H9 (cell line): ENCODE measurements at regions not wholly inside any gene's neighbourhood (a gene's known extent, or its start where the extent isn't known, plus 50 kb on each side); places are given as distances from the start of the nearest gene placed in this dataset.

Experiments used
- DNase-seq: peaks from one replicate; pipeline ENCODE4 v3.0.0-alpha.2; 2017
- H2AFZ ChIP-seq: one replicate; pipeline ENCODE4 v1.6.1; 2013; ENCODE audit warnings: mild to moderate bottlenecking, low read length, control low read depth, moderate library complexity
- H2AK5ac ChIP-seq: 2 replicates; pipeline ENCODE4 v1.6.1; 2013; ENCODE audit warnings: low read length, control low read depth, mixed read lengths; ENCODE audit not compliant: insufficient read length
- H2BK120ac ChIP-seq: one replicate; pipeline ENCODE4 v1.6.1; 2013; ENCODE audit warnings: low read depth, mild to moderate bottlenecking, low read length, control low read depth, inconsistent platforms; ENCODE audit not compliant: poor library complexity, severe bottlenecking
- H2BK12ac ChIP-seq: 2 replicates; pipeline ENCODE4 v1.6.1; 2013; ENCODE audit warnings: low read length, control low read depth, mixed read lengths, low read depth; ENCODE audit not compliant: insufficient read length
- H2BK15ac ChIP-seq: 2 replicates; pipeline ENCODE4 v1.6.1; 2013; ENCODE audit warnings: low read depth, low read length, control low read depth
- H2BK20ac ChIP-seq: one replicate; pipeline ENCODE4 v1.6.1; 2013; ENCODE audit warnings: low read depth, mild to moderate bottlenecking, low read length, control low read depth, inconsistent platforms; ENCODE audit not compliant: poor library complexity, severe bottlenecking
- H2BK5ac ChIP-seq: 2 replicates; pipeline ENCODE4 v1.6.1; 2013; ENCODE audit warnings: low read length, control low read depth, mixed read lengths; ENCODE audit not compliant: insufficient read length
- H3K14ac ChIP-seq: 2 replicates; pipeline ENCODE4 v1.6.1; 2013; ENCODE audit warnings: low read length, control low read depth; ENCODE audit not compliant: insufficient read depth
- H3K18ac ChIP-seq: 2 replicates; pipeline ENCODE4 v1.6.1; 2013; ENCODE audit warnings: low read depth, mild to moderate bottlenecking, mixed read lengths, low read length, control low read depth; ENCODE audit not compliant: insufficient read length
- H3K23ac ChIP-seq: 2 replicates; pipeline ENCODE4 v1.6.1; 2013; ENCODE audit warnings: low read length, control low read depth, mixed read lengths, low read depth; ENCODE audit not compliant: insufficient read length
- H3K23me2 ChIP-seq: 2 replicates; pipeline ENCODE4 v1.6.1; 2013; ENCODE audit warnings: low read depth, mild to moderate bottlenecking, mixed read lengths, low read length, control low read depth; ENCODE audit not compliant: insufficient read length, poor library complexity, severe bottlenecking
- H3K27ac ChIP-seq: 2 replicates; pipeline ENCODE4 v1.5.1; 2013; ENCODE audit warnings: low read length, control low read depth, mixed read lengths, low read depth; ENCODE audit not compliant: insufficient read length
- H3K27me3 ChIP-seq: 2 replicates; pipeline ENCODE4 v1.6.1; 2013; ENCODE audit warnings: low read length, control low read depth, inconsistent platforms; ENCODE audit not compliant: insufficient read depth
- H3K4ac ChIP-seq: 2 replicates; pipeline ENCODE4 v1.6.1; 2013; ENCODE audit warnings: low read depth, mild to moderate bottlenecking, control low read depth, inconsistent platforms, low read length, moderate library complexity
- H3K4me1 ChIP-seq: 2 replicates; pipeline ENCODE4 v1.6.1; 2013; ENCODE audit warnings: low read length, control low read depth, inconsistent platforms; ENCODE audit not compliant: insufficient read depth
- H3K4me2 ChIP-seq: 2 replicates; pipeline ENCODE4 v1.6.1; 2013; ENCODE audit warnings: low read length, control low read depth, mixed read lengths; ENCODE audit not compliant: insufficient read length, insufficient read depth
- H3K56ac ChIP-seq: 2 replicates; pipeline ENCODE4 v1.6.1; 2013; ENCODE audit warnings: low read depth, mild to moderate bottlenecking, mixed read lengths, low read length, control low read depth; ENCODE audit not compliant: insufficient read length
- H3K79me1 ChIP-seq: 2 replicates; pipeline ENCODE4 v1.6.1; 2013; ENCODE audit warnings: low read depth, mild to moderate bottlenecking, moderate library complexity, low read length, control low read depth, inconsistent platforms; ENCODE audit not compliant: insufficient read depth, poor library complexity, severe bottlenecking
- H3K79me2 ChIP-seq: 2 replicates; pipeline ENCODE4 v1.6.1; 2013; ENCODE audit warnings: low read length, control low read depth, inconsistent platforms; ENCODE audit not compliant: insufficient read depth
- H3K9ac ChIP-seq: 2 replicates; pipeline ENCODE4 v1.6.1; 2013; ENCODE audit warnings: low read length, control low read depth, mixed read lengths; ENCODE audit not compliant: insufficient read length; ENCODE audit errors: extremely low read depth
- H3K9me3 ChIP-seq: one replicate; pipeline ENCODE4 v1.6.1; 2013; ENCODE audit warnings: low read depth, low read length, inconsistent platforms; ENCODE audit not compliant: control insufficient read depth
- H3T11ph ChIP-seq: one replicate; pipeline ENCODE4 v1.6.1; 2013; ENCODE audit warnings: mild to moderate bottlenecking, low read length, control low read depth, inconsistent platforms
- H4K20me1 ChIP-seq: one replicate; pipeline ENCODE4 v1.6.1; 2013; ENCODE audit not compliant: control insufficient read depth, insufficient read length, insufficient read depth
- H4K5ac ChIP-seq: 2 replicates; pipeline ENCODE4 v1.6.1; 2013; ENCODE audit warnings: low read depth, mild to moderate bottlenecking, mixed read lengths, low read length, control low read depth; ENCODE audit not compliant: insufficient read length
- H4K8ac ChIP-seq: replicated peaks from 2 replicates; pipeline ENCODE4 v1.6.1; 2013; ENCODE audit warnings: low read length, control low read depth, mixed read lengths, low read depth; ENCODE audit not compliant: insufficient read length
- H4K91ac ChIP-seq: 2 replicates; pipeline ENCODE4 v1.6.1; 2013; ENCODE audit warnings: low read depth, mild to moderate bottlenecking, moderate library complexity, mixed read lengths, low read length, control low read depth; ENCODE audit not compliant: insufficient read length
- H3K27ac Mint-ChIP-seq, 3 experiments: 2 replicates in 2 of 3; 3 replicates in 1 of 3; pipeline ENCODE4 v1.8.0; 2020 to 2021; ENCODE audit warnings: mixed read lengths in 3 of 3, mild to moderate bottlenecking in 1 of 3, moderate library complexity in 1 of 3
- H3K27me3 Mint-ChIP-seq: 2 replicates; pipeline ENCODE4 v1.8.0; 2021; ENCODE audit warnings: low read depth, mild to moderate bottlenecking, moderate library complexity, mixed read lengths
- H3K36me3 Mint-ChIP-seq, 3 experiments: 2 replicates in 2 of 3; 3 replicates in 1 of 3; pipeline ENCODE4 v1.8.0; 2020 to 2021; ENCODE audit warnings: low read depth in 3 of 3, mixed read lengths in 3 of 3; ENCODE audit not compliant: insufficient read depth in 1 of 3
- H3K4me1 Mint-ChIP-seq, 2 experiments: 2 replicates each; pipeline ENCODE4 v1.8.0; 2020; ENCODE audit warnings: mixed read lengths in 2 of 2
- H3K4me3 Mint-ChIP-seq, 2 experiments: 2 replicates in 1 of 2; 3 replicates in 1 of 2; pipeline ENCODE4 v1.8.0; 2020 to 2021; ENCODE audit warnings: mild to moderate bottlenecking in 2 of 2, mixed read lengths in 2 of 2, moderate library complexity in 1 of 2
- H3K9me3 Mint-ChIP-seq, 2 experiments: 2 replicates in 1 of 2; 3 replicates in 1 of 2; pipeline ENCODE4 v1.8.0; 2020; ENCODE audit warnings: mild to moderate bottlenecking in 2 of 2, mixed read lengths in 2 of 2, moderate library complexity in 1 of 2
- CTCF ChIP-seq: fragments of 200-600 bp; sonication (generic); conservative IDR thresholded peaks from 3 replicates; pipeline ENCODE4 v1.8.0; 2021; ENCODE audit warnings: antibody characterized with exemption, mild to moderate bottlenecking
- WGBS: extraction: QIAGEN DNeasy Blood & Tissue Kit; methylation state at CpG from one replicate; pipeline ENCODE4 v1.1.7; 2013; ENCODE audit warnings: missing lambda C conversion rate, low lambda C conversion rate, mixed read lengths; ENCODE audit not compliant: insufficient read length; ENCODE audit errors: extremely low coverage; 5-methylcytosine and 5-hydroxymethylcytosine counted together

GRCh38 chr1:4106731-4107130 lies 206.7 kb upstream of the C1orf174 start:
- Mint-ChIP-seq H3K36me3 (peaks cover 0 to 2% (median 0%) of the 10 kb centered on the region in 3 experiments; a peak in 1 of 7 replicates), H3K27ac (no peak overlapping the region), H3K4me1 (peaks cover 13 to 19% of the 10 kb centered on the region in 2 experiments), H3K9me3 (peaks cover 0 to 4% of the 10 kb centered on the region in 2 experiments; a peak in 2 of 5 replicates), H3K27me3 (peaks cover 15% of the 10 kb centered on the region), H3K4me3 (no peak overlapping the region)
- H2BK12ac ChIP-seq, result no peak overlapping the region
- H2AK5ac ChIP-seq, result no peak overlapping the region
- H4K91ac ChIP-seq, result no peak overlapping the region
- no peaks in the 10 kb centered on the region for H3K27me3 ChIP-seq
- no peaks in the 10 kb centered on the region for H3K79me2 ChIP-seq
- no CpG with 5 or more reads among the region's 10 CpGs for WGBS
- H3K4me2 ChIP-seq, result no peak overlapping the region
- H4K5ac ChIP-seq, result no peak overlapping the region
- DNase-seq, result no peak
- no peak overlapping the region for H2BK15ac ChIP-seq
- H3K27ac ChIP-seq, result no peak overlapping the region
- H2BK20ac ChIP-seq, result no peak overlapping the region
- H3K4ac ChIP-seq, result no peak overlapping the region
- no peak overlapping the region for H2AFZ ChIP-seq
- no peak overlapping the region for H2BK5ac ChIP-seq
- no peak overlapping the region for H3K14ac ChIP-seq
- no peak overlapping the region for H4K8ac ChIP-seq
- H3K9me3 ChIP-seq, result no peaks in the 10 kb centered on the region
- no peaks in the 10 kb centered on the region for H3K4me1 ChIP-seq
- H3T11ph ChIP-seq, result no peak overlapping the region
- H4K20me1 ChIP-seq, result no peaks in the 10 kb centered on the region
- H3K23ac ChIP-seq, result no peak overlapping the region
- no peak overlapping the region for H3K56ac ChIP-seq
- H3K18ac ChIP-seq, result no peak overlapping the region
- TF ChIP-seq CTCF, result no peak
- H2BK120ac ChIP-seq, result no peak overlapping the region
- H3K9ac ChIP-seq, result no peak overlapping the region
- no peaks in the 10 kb centered on the region for H3K79me1 ChIP-seq
- H3K23me2 ChIP-seq, result no peaks in the 10 kb centered on the region
